OCI-LY3 (cell line): ENCODE measurements at regions not wholly inside any gene's neighbourhood (a gene's known extent, or its start where the extent isn't known, plus 50 kb on each side); places are given as distances from the start of the nearest gene placed in this dataset.

Source experiments
- H2AFZ ChIP-seq: fragments of 200-600, 300-600 bp; shearing (Covaris generic); 2 replicates; pipeline ENCODE4 v1.6.0; 2014; ENCODE audit warnings: antibody characterized with exemption, low read depth, low read length
- H3K27ac ChIP-seq: fragments of 200-600, 300-600 bp; sonication (generic); 2 replicates; pipeline ENCODE4 v1.5.1; 2014; ENCODE audit warnings: mild to moderate bottlenecking, low read length, moderate library complexity, mixed read lengths
- H3K27me3 ChIP-seq: fragments of 200-600, 300-600 bp; sonication (generic); 2 replicates; pipeline ENCODE4 v1.6.1; 2014; ENCODE audit warnings: low read depth, low read length, mixed read lengths
- H3K36me3 ChIP-seq: fragments of 200-600, 300-600 bp; sonication (generic); replicated peaks from 2 replicates; pipeline ENCODE3; 2014; ENCODE audit warnings: low read depth, low read length, mixed read lengths
- H3K4me1 ChIP-seq: fragments of 300-600, 200-600 bp; sonication (generic); 2 replicates; pipeline ENCODE4 v1.6.1; 2014; ENCODE audit warnings: low read length, mixed read lengths
- H3K4me2 ChIP-seq: fragments of 200-600, 300-600 bp; sonication (generic); 2 replicates; pipeline ENCODE4 v1.6.1; 2014; ENCODE audit warnings: low read length, mixed read lengths
- H3K4me3 ChIP-seq: fragments of 300-600, 200-600 bp; sonication (generic); 2 replicates; pipeline ENCODE4 v1.5.1; 2014; ENCODE audit warnings: antibody characterized with exemption, mild to moderate bottlenecking, low read length, moderate library complexity
- H3K79me2 ChIP-seq: fragments of 300-600, 200-600 bp; shearing (Covaris generic); 2 replicates; pipeline ENCODE4 v1.6.1; 2014; ENCODE audit warnings: mild to moderate bottlenecking, low read length, mixed read lengths
- H3K9ac ChIP-seq: fragments of 300-600, 200-600 bp; shearing (Covaris generic); 2 replicates; pipeline ENCODE4 v1.6.0; 2014; ENCODE audit warnings: mild to moderate bottlenecking, low read length, moderate library complexity
- H3K9me3 ChIP-seq: fragments of 200-600, 300-600 bp; shearing (Covaris generic); 2 replicates; pipeline ENCODE4 v1.6.1; 2014; ENCODE audit warnings: low read length, mixed read lengths; ENCODE audit not compliant: insufficient read depth
- H4K20me1 ChIP-seq: fragments of 200-600, 300-600 bp; sonication (generic); 2 replicates; pipeline ENCODE4 v1.6.1; 2016; ENCODE audit warnings: low read length, mixed read lengths; ENCODE audit not compliant: insufficient read depth
- EZH2phosphoT487 ChIP-seq: fragments of 200-600 bp; shearing (Covaris generic); IDR thresholded peaks from 2 replicates; pipeline ENCODE4 v1.6.1; 2018; ENCODE audit warnings: antibody characterized with exemption, mixed run types, low read depth
- TF ChIP-seq, protein P1 (sequence below): fragments of 200-600, 300-600 bp; sonication (generic); IDR thresholded peaks from 2 replicates; pipeline ENCODE4 v1.5.1; 2014; ENCODE audit warnings: antibody characterized with exemption, low read length, low read depth

- Histone ChIP-seq H3K36me3 (no peaks in the 10 kb centered on the region), H3K9ac (no peak overlapping the region), H3K9me3 (no peaks in the 10 kb centered on the region), H3K79me2 (no peaks in the 10 kb centered on the region), H3K4me1 (no peaks in the 10 kb centered on the region), H3K27me3 (no peaks in the 10 kb centered on the region), H2AFZ (no peak overlapping the region), H3K4me2 (no peak overlapping the region), H4K20me1 (no peaks in the 10 kb centered on the region), H3K27ac (no peak overlapping the region), H3K4me3 (no peak overlapping the region)
- TF ChIP-seq EZH2phosphoT487: no peak
- TF ChIP-seq, protein P1, sequence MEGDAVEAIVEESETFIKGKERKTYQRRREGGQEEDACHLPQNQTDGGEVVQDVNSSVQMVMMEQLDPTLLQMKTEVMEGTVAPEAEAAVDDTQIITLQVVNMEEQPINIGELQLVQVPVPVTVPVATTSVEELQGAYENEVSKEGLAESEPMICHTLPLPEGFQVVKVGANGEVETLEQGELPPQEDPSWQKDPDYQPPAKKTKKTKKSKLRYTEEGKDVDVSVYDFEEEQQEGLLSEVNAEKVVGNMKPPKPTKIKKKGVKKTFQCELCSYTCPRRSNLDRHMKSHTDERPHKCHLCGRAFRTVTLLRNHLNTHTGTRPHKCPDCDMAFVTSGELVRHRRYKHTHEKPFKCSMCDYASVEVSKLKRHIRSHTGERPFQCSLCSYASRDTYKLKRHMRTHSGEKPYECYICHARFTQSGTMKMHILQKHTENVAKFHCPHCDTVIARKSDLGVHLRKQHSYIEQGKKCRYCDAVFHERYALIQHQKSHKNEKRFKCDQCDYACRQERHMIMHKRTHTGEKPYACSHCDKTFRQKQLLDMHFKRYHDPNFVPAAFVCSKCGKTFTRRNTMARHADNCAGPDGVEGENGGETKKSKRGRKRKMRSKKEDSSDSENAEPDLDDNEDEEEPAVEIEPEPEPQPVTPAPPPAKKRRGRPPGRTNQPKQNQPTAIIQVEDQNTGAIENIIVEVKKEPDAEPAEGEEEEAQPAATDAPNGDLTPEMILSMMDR: no peak
Measured at GRCh38 chr5:167633931-167634341, 657.5 kb upstream of the WWC1 start.

DNA sequence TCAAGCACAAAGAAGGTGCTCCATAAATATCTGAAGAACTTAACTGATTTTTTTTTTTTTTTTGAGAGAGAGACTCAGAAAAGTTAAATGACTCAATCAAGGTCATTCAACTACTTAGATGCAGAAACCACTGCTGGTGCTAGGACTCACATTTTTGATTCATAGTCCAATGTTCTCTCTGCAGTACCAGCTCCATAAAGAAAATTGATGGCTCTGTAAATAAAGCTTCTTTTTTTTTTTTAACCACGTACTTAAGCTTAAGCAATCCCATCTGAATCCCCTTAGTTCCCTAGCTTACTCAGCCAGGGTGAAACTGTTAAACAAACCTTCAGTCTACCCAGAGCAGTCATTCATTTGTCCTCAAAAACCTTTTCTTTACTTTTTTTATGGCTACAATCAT, 657.0 kb upstream of the WWC1 start:
- H2AFZ ChIP-seq: no peak overlapping the region
- no peaks in the 10 kb centered on the region for H4K20me1 ChIP-seq
- no peak for TF ChIP-seq EZH2phosphoT487
- no peaks in the 10 kb centered on the region for H3K4me1 ChIP-seq
- H3K27me3 ChIP-seq: no peaks in the 10 kb centered on the region
- H3K4me2 ChIP-seq: no peak overlapping the region
- no peaks in the 10 kb centered on the region for H3K79me2 ChIP-seq
- no peak overlapping the region for H3K4me3 ChIP-seq
- H3K27ac ChIP-seq: no peak overlapping the region
- no peak overlapping the region for H3K9ac ChIP-seq
- H3K9me3 ChIP-seq: no peaks in the 10 kb centered on the region
- H3K36me3 ChIP-seq: no peaks in the 10 kb centered on the region

DNA sequence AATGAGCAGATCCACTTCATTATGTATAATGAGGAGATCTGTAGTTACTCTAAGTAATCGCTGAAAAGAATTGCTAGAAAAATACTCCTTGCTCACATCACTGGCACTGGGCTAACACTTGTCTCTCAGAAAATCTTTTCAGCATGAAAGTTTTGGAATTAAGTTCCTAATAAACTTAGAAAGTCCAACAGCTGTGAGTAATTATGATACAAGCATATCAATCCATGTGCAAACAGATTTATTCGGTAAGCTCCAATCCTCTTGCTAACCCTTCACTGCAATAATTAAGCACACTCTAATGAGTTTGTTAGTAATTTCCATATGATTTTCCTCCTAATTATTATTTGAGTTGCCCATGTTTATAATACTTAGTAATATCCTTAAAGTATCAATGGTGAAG, 652.6 kb upstream of the WWC1 start:
- no peaks in the 10 kb centered on the region for H3K27me3 ChIP-seq
- no peaks in the 10 kb centered on the region for H3K79me2 ChIP-seq
- H3K36me3 ChIP-seq: no peaks in the 10 kb centered on the region
- TF ChIP-seq, protein P1: no peak
- TF ChIP-seq EZH2phosphoT487: no peak
- no peak overlapping the region for H3K9ac ChIP-seq
- H4K20me1 ChIP-seq: no peaks in the 10 kb centered on the region
- no peaks in the 10 kb centered on the region for H3K4me1 ChIP-seq
- H3K27ac ChIP-seq: no peak overlapping the region
- H3K9me3 ChIP-seq: no peaks in the 10 kb centered on the region
- no peak overlapping the region for H2AFZ ChIP-seq
- no peak overlapping the region for H3K4me3 ChIP-seq
- no peak overlapping the region for H3K4me2 ChIP-seq

GRCh38 chr5:167639273-167639672, 652.2 kb upstream of the WWC1 start:
- no peak overlapping the region for H2AFZ ChIP-seq
- H3K4me2 ChIP-seq: no peak overlapping the region
- H4K20me1 ChIP-seq: no peaks in the 10 kb centered on the region
- H3K9me3 ChIP-seq: no peaks in the 10 kb centered on the region
- H3K4me1 ChIP-seq: no peaks in the 10 kb centered on the region
- H3K79me2 ChIP-seq: no peaks in the 10 kb centered on the region
- H3K27me3 ChIP-seq: no peaks in the 10 kb centered on the region
- H3K9ac ChIP-seq: no peak overlapping the region
- no peak overlapping the region for H3K27ac ChIP-seq
- TF ChIP-seq EZH2phosphoT487: no peak
- TF ChIP-seq, protein P1: no peak
- no peaks in the 10 kb centered on the region for H3K36me3 ChIP-seq
- no peak overlapping the region for H3K4me3 ChIP-seq

- no peaks in the 10 kb centered on the region for H3K79me2 ChIP-seq
- H3K9ac ChIP-seq: no peak overlapping the region
- no peaks in the 10 kb centered on the region for H3K27me3 ChIP-seq
- H2AFZ ChIP-seq: no peak overlapping the region
- no peak overlapping the region for H3K27ac ChIP-seq
- H3K4me1 ChIP-seq: no peaks in the 10 kb centered on the region
- H3K36me3 ChIP-seq: no peaks in the 10 kb centered on the region
- no peak overlapping the region for H3K4me2 ChIP-seq
- no peaks in the 10 kb centered on the region for H3K9me3 ChIP-seq
- H3K4me3 ChIP-seq: no peak overlapping the region
- no peaks in the 10 kb centered on the region for H4K20me1 ChIP-seq
- TF ChIP-seq, protein P1: no peak
- no peak for TF ChIP-seq EZH2phosphoT487
Measured at GRCh38 chr5:167639766-167640165, 651.7 kb upstream of the WWC1 start.
